Naive thymus-derived CD8-positive, alpha-beta T cell (primary cell): ENCODE measurements at regions not wholly inside any gene's neighbourhood (a gene's known extent, or its start where the extent isn't known, plus 50 kb on each side); places are given as distances from the start of the nearest gene placed in this dataset.

Experiments
- ATAC-seq, 2 donors: fragments of 150-1000 bp; cut with Tn5 transposase in 1 of 2; sonication (Bioruptor Pico), chemical (Tn5 transposase) in 1 of 2; 1 replicate in 1 of 2; 2 replicates in 1 of 2; pipeline ENCODE4 v1.10.0; 2021; ENCODE audit warnings: mild to moderate bottlenecking in 2 of 2, moderate library complexity in 2 of 2
- POLR2A ChIA-PET: fragments of 350-600 bp; sonication (Branson Sonifier 250); formaldehyde crosslinking; loops from one replicate; lab custom pipeline; 2021; ENCODE audit warnings: antibody characterized with exemption; lab: Charles Lee
- DNase-seq, 10 donors: peaks; one replicate each; pipeline versions ENCODE4 v3.0.0 to v3.0.0-alpha.2; 2020 to 2022
- H3K27ac Mint-ChIP-seq, 10 donors: one replicate each; pipeline ENCODE4 v1.8.0; 2020 to 2022; ENCODE audit warnings: mild to moderate bottlenecking in 10 of 10, mixed read lengths in 10 of 10, moderate library complexity in 4 of 10, inconsistent platforms in 1 of 10
- H3K27me3 Mint-ChIP-seq, 5 donors: one replicate each; pipeline ENCODE4 v1.8.0; 2021 to 2022; ENCODE audit warnings: mixed read lengths in 5 of 5
- H3K36me3 Mint-ChIP-seq, 3 donors: one replicate each; pipeline ENCODE4 v1.8.0; 2020 to 2022; ENCODE audit warnings: mixed read lengths in 3 of 3, mild to moderate bottlenecking in 2 of 3, inconsistent platforms in 1 of 3
- H3K4me1 Mint-ChIP-seq, 4 donors: one replicate each; pipeline ENCODE4 v1.8.0; 2021 to 2022; ENCODE audit warnings: mixed read lengths in 4 of 4
- H3K4me3 Mint-ChIP-seq, 10 donors: one replicate each; pipeline ENCODE4 v1.8.0; 2020 to 2022; ENCODE audit warnings: mild to moderate bottlenecking in 10 of 10, mixed read lengths in 10 of 10, moderate library complexity in 6 of 10, inconsistent platforms in 1 of 10
- H3K9me3 Mint-ChIP-seq, 9 donors: one replicate each; pipeline ENCODE4 v1.8.0; 2020 to 2022; ENCODE audit warnings: mixed read lengths in 9 of 9, mild to moderate bottlenecking in 3 of 9, inconsistent platforms in 1 of 9, moderate library complexity in 1 of 9

GRCh38 chr2:226256709-226257376 lies 542.8 kb downstream of the IRS1 start:
- H3K4me1 Mint-ChIP-seq: no peaks in the 10 kb centered on the region
- POLR2A ChIA-PET: no interaction called here
- H3K9me3 Mint-ChIP-seq: peaks cover 0 to 9% (median 2%) of the 10 kb centered on the region in 9 donors
- H3K4me3 Mint-ChIP-seq: no peak overlapping the region
- H3K27ac Mint-ChIP-seq: no peak overlapping the region
- H3K36me3 Mint-ChIP-seq: no peaks in the 10 kb centered on the region
- H3K27me3 Mint-ChIP-seq: peaks cover 7 to 51% (median 15%) of the 10 kb centered on the region in 5 donors
- DNase-seq (no peak), ATAC-seq (no peak)

DNA sequence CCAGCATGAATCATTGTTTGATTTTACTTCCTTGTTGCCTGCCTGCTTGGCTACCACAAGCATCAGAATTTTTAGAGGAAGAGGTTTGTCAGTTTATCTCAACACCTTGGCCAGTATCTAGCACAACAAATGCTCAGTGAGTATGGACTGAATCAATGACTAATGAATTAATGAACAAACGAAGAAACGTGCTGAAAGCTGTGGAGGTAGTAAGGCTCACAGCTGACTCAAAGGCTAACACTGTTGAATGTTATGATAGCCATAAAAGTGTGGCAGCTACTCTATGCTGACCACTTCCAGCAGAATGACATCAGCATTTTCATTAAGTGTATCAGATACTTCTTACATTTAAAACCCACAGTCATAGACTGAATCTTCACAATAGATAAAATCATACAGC lies 543.4 kb downstream of the IRS1 start:
- POLR2A ChIA-PET: no interaction called here
- H3K4me3 Mint-ChIP-seq: no peak overlapping the region
- H3K9me3 Mint-ChIP-seq: peaks cover 0 to 8% (median 2%) of the 10 kb centered on the region in 9 donors
- ATAC-seq (no peak), DNase-seq (no peak)
- H3K27ac Mint-ChIP-seq: no peak overlapping the region
- no peaks in the 10 kb centered on the region for H3K4me1 Mint-ChIP-seq
- peaks cover 7 to 49% (median 18%) of the 10 kb centered on the region in 5 donors for H3K27me3 Mint-ChIP-seq
- H3K36me3 Mint-ChIP-seq: no peaks in the 10 kb centered on the region

GRCh38 chr2:226251661-226252060 lies 548.0 kb downstream of the IRS1 start:
- Mint-ChIP-seq H3K9me3 (peaks cover 0 to 4% (median 0%) of the 10 kb centered on the region in 9 donors), H3K4me1 (no peaks in the 10 kb centered on the region), H3K36me3 (no peaks in the 10 kb centered on the region), H3K27ac (no peak overlapping the region), H3K27me3 (peaks cover 7 to 36% (median 23%) of the 10 kb centered on the region in 5 donors), H3K4me3 (no peak overlapping the region)
- POLR2A ChIA-PET: no interaction called here
- DNase-seq: no peak
- no peak for ATAC-seq

DNA sequence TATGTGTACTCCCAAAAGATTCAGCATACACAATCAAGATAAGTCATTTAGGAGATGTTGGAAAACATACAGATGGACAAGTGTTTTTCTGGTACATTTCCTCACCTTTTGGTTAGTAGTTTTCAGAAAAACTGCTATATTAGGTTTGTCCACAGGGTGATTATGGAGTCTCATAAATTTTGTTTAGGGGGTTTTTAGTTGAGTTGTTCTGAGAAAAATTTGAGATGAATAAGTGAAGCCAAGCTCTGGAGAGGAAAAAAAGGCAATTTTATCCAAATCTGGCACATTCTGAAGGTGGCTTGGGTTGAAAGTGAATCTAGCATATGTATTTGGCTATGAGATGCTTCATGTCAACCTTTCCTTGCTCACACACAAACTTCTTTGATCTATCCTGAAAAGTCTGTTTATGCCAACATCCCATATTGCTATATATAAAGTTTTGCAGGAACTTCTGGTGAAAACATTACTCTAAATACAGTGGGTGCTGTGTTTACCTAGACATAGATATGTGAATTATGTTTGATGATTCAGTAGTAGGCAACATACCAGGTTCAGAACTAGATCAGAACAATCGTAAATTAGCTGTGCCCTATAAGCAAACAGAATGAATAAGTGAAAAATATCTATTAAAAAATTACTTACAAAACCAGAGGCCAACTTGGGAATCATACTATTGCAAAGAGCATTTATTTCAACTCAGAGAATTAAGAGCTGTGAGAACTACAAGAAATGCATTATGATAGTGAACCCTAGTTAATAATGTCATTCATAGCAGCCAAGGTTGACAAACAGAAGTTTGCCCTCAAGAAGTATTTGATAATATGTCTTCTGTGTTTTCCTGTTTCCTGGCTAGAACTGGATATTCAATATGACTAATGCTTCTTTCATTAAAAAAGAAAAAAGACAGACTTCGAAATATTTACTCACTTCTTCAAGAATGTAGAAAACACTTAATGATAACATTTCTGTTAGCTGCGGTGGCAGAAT lies 552.0 kb downstream of the IRS1 start:
- no peak overlapping the region for H3K4me3 Mint-ChIP-seq
- no peak for ATAC-seq

GRCh38 chr2:226234187-226234586 lies 565.4 kb downstream of the IRS1 start:
- Mint-ChIP-seq H3K27me3 (peaks cover 3 to 14% (median 7%) of the 10 kb centered on the region in 5 donors), H3K36me3 (no peaks in the 10 kb centered on the region), H3K9me3 (peaks cover 0 to 3% (median 0%) of the 10 kb centered on the region in 9 donors)

More for the DNA sequence above, 552.0 kb downstream of the IRS1 start:
- DNase-seq: no peak
- Mint-ChIP-seq H3K36me3 (peaks cover 0 to 6% (median 0%) of the 10 kb centered on the region in 3 donors), H3K27me3 (peaks cover 4 to 27% (median 12%) of the 10 kb centered on the region in 5 donors), H3K27ac (no peak overlapping the region), H3K4me1 (no peaks in the 10 kb centered on the region), H3K9me3 (peaks cover 0 to 26% (median 9%) of the 10 kb centered on the region in 9 donors)
- POLR2A ChIA-PET: no interaction called here

GRCh38 chr2:226233388-226233787 lies 566.2 kb downstream of the IRS1 start:
- peaks cover 0 to 3% (median 0%) of the 10 kb centered on the region in 9 donors for H3K9me3 Mint-ChIP-seq
- POLR2A ChIA-PET: no interaction called here

More at GRCh38 chr2:226234187-226234586, 565.4 kb downstream of the IRS1 start:
- Mint-ChIP-seq H3K4me1 (no peaks in the 10 kb centered on the region), H3K27ac (no peak overlapping the region), H3K4me3 (no peak overlapping the region)
- DNase-seq (no peak), ATAC-seq (no peak)
- POLR2A ChIA-PET: no interaction called here

GRCh38 chr2:226228080-226228479 lies 571.5 kb downstream of the IRS1 start:
- Mint-ChIP-seq H3K36me3 (no peaks in the 10 kb centered on the region), H3K4me3 (no peak overlapping the region), H3K9me3 (peaks cover 0 to 3% (median 0%) of the 10 kb centered on the region in 9 donors), H3K27ac (no peak overlapping the region), H3K27me3 (peaks cover 5 to 28% (median 13%) of the 10 kb centered on the region in 5 donors), H3K4me1 (no peaks in the 10 kb centered on the region)
- POLR2A ChIA-PET: no interaction called here
- ATAC-seq (no peak), DNase-seq (no peak)

More at GRCh38 chr2:226233388-226233787, 566.2 kb downstream of the IRS1 start:
- ATAC-seq (no peak), DNase-seq (no peak)
- Mint-ChIP-seq H3K36me3 (no peaks in the 10 kb centered on the region), H3K27me3 (peaks cover 3 to 19% (median 7%) of the 10 kb centered on the region in 5 donors), H3K4me3 (no peak overlapping the region), H3K4me1 (no peaks in the 10 kb centered on the region), H3K27ac (no peak overlapping the region)

GRCh38 chr2:226227341-226227740 lies 572.3 kb downstream of the IRS1 start:
- peaks cover 0 to 3% (median 0%) of the 10 kb centered on the region in 9 donors for H3K9me3 Mint-ChIP-seq
- DNase-seq (no peak), ATAC-seq (no peak)
- H3K27me3 Mint-ChIP-seq: peaks cover 6 to 35% (median 15%) of the 10 kb centered on the region in 5 donors
- POLR2A ChIA-PET: no interaction called here
- H3K4me1 Mint-ChIP-seq: no peaks in the 10 kb centered on the region
- no peaks in the 10 kb centered on the region for H3K36me3 Mint-ChIP-seq
- no peak overlapping the region for H3K4me3 Mint-ChIP-seq
- H3K27ac Mint-ChIP-seq: no peak overlapping the region

DNA sequence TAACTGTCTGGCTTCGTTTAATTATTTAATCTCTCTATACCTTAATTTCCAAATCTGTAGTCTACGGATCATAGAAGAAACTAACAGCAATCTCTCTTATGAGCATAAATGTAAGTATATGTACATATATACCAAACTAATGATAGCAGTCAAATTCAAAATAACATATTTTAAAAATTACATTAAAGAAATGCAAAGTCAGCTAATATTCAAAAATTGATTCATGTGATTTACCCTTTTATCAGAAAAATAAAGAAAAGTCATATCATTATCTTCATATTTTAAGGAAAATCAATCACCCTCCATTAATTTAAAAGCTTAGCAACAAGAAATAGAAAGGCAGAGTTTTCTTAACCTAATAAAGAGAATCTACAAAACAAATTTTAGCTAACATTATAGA lies 575.9 kb downstream of the IRS1 start:
- H3K9me3 Mint-ChIP-seq: no peaks in the 10 kb centered on the region
- H3K27me3 Mint-ChIP-seq: peaks cover 8 to 19% (median 11%) of the 10 kb centered on the region in 5 donors
- no peaks in the 10 kb centered on the region for H3K36me3 Mint-ChIP-seq
- no peak overlapping the region for H3K27ac Mint-ChIP-seq
- H3K4me1 Mint-ChIP-seq: no peaks in the 10 kb centered on the region
- ATAC-seq: no peak
- no peak for DNase-seq
- POLR2A ChIA-PET: interaction anchor here (0.6 kb wide), 1 partner anchor 460 kb away, joined by 3 read pairs; no protein-coding TSS in a partner anchor
- no peak overlapping the region for H3K4me3 Mint-ChIP-seq

GRCh38 chr2:226220511-226220910 lies 579.1 kb downstream of the IRS1 start:
- POLR2A ChIA-PET: no interaction called here
- DNase-seq (no peak), ATAC-seq (no peak)
- Mint-ChIP-seq H3K9me3 (no peaks in the 10 kb centered on the region), H3K4me3 (no peak overlapping the region), H3K27me3 (peaks cover 6 to 15% (median 10%) of the 10 kb centered on the region in 5 donors), H3K4me1 (no peaks in the 10 kb centered on the region), H3K36me3 (no peaks in the 10 kb centered on the region), H3K27ac (no peak overlapping the region)

GRCh38 chr2:226217191-226217590 lies 582.4 kb downstream of the IRS1 start:
- Mint-ChIP-seq H3K27me3 (peaks cover 0 to 4% (median 3%) of the 10 kb centered on the region in 5 donors), H3K27ac (no peak overlapping the region), H3K9me3 (no peaks in the 10 kb centered on the region), H3K4me3 (no peak overlapping the region), H3K36me3 (no peaks in the 10 kb centered on the region), H3K4me1 (no peaks in the 10 kb centered on the region)
- POLR2A ChIA-PET: no interaction called here
- DNase-seq (no peak), ATAC-seq (no peak)

DNA sequence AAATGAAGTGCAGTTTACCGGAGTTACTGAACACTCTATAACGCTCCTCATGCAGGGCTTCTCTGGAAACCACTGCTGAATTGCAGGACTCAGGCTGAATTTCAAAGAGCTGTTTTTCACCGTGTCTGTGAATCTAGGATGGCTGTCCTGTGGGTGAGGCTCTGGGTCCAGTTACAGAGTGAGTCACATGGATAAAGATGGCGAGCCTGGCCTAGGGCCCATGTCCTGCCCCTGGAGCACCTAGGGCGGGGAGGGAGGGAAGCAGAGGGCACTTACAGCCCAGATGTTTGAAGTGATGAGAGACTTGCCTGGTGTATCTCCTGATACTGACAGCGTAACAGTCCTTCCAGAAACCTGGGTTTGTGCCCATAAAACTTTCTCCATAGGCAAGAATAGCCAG lies 583.0 kb downstream of the IRS1 start:
- Mint-ChIP-seq H3K36me3 (no peaks in the 10 kb centered on the region), H3K27me3 (peaks cover 0 to 4% (median 2%) of the 10 kb centered on the region in 5 donors), H3K4me1 (no peaks in the 10 kb centered on the region), H3K4me3 (no peak overlapping the region), H3K9me3 (no peaks in the 10 kb centered on the region), H3K27ac (no peak overlapping the region)
- POLR2A ChIA-PET: no interaction called here
- ATAC-seq: no peak
- DNase-seq: no peak
